ENCODE measurements at regions not wholly inside any gene's neighbourhood (a gene's known extent, or its start where the extent isn't known, plus 50 kb on each side); places are given as distances from the start of the nearest gene placed in this dataset.

DNA sequence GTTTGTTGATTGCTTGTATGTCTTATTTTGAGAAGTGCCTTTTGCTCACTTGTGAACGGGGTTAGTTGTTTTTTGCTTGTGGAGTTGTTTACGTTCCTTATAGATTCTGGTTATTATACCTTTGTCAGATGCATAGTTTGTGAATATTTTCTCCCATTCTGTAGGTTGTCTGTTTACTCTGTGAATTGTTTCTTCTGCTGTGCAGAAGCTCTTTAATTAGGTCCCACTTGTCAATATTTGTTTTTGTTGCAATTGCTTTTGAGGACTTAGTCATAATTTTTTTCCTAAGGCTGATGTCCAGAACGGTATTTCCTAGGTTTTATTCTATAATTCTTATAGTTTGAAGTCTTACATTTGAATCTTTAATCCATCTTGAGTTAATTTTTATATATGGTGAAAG lies 285.3 kb upstream of the GADL1 start:
- H3K14ac ChIP-seq (ENCODE audit: insufficient read depth, low read length) = no peak overlapping the region
- no peaks in the 10 kb centered on the region for H3K23me2 ChIP-seq (ENCODE audit: insufficient read length, low read depth, low read length, poor library complexity, severe bottlenecking)
- no peak overlapping the region for H2BK15ac ChIP-seq (ENCODE audit: low read depth, low read length)
- no peaks in the 10 kb centered on the region for H3K4me1 Mint-ChIP-seq
- H3K4me1 ChIP-seq (ENCODE audit: insufficient read depth, low read length) = no peaks in the 10 kb centered on the region
- no peak overlapping the region for H4K5ac ChIP-seq (ENCODE audit: insufficient read length, low read depth, low read length)
- H3K9ac ChIP-seq (ENCODE audit: extremely low read depth, insufficient read length, low read length) = no peak overlapping the region
- no peak overlapping the region for H2AK5ac ChIP-seq (ENCODE audit: insufficient read length, low read length)
- H3K36me3 Mint-ChIP-seq (ENCODE audit: insufficient read depth in 1 of 3, low read depth in 3 of 3) = no peaks in the 10 kb centered on the region
- DNase-seq = no peak
- H3K56ac ChIP-seq (ENCODE audit: insufficient read length, low read depth, low read length) = no peak overlapping the region
- no peak overlapping the region for H3K4me2 ChIP-seq (ENCODE audit: insufficient read depth, insufficient read length, low read length)
- H4K8ac ChIP-seq (replicated peaks; ENCODE audit: insufficient read length, low read depth, low read length) = no peak overlapping the region
- H3K18ac ChIP-seq (ENCODE audit: insufficient read length, low read depth, low read length) = no peak overlapping the region
- no peaks in the 10 kb centered on the region for H3K9me3 ChIP-seq (ENCODE audit: control insufficient read depth, low read depth, low read length)
- H3K4ac ChIP-seq (ENCODE audit: low read depth, low read length) = no peak overlapping the region
- H3K4me3 Mint-ChIP-seq = no peak overlapping the region
- H3K27ac ChIP-seq (ENCODE audit: insufficient read length, low read depth, low read length) = no peak overlapping the region
- H2BK120ac ChIP-seq (ENCODE audit: low read depth, low read length, poor library complexity, severe bottlenecking) = no peak overlapping the region
- WGBS (ENCODE audit: extremely low coverage, insufficient read length, low lambda C conversion rate) = no CpG with 5 or more reads among the region's 3 CpGs
- no peak overlapping the region for H3K27ac Mint-ChIP-seq
- no peak overlapping the region for H3K23ac ChIP-seq (ENCODE audit: insufficient read length, low read depth, low read length)
- no peaks in the 10 kb centered on the region for H3K79me2 ChIP-seq (ENCODE audit: insufficient read depth, low read length)
- no peak overlapping the region for H2BK5ac ChIP-seq (ENCODE audit: insufficient read length, low read length)
- H3K27me3 Mint-ChIP-seq (ENCODE audit: low read depth) = no peaks in the 10 kb centered on the region
- H2BK12ac ChIP-seq (ENCODE audit: insufficient read length, low read depth, low read length) = no peak overlapping the region
- no peak overlapping the region for H2AFZ ChIP-seq (ENCODE audit: low read length)
- H3K79me1 ChIP-seq (ENCODE audit: insufficient read depth, low read depth, low read length, poor library complexity, severe bottlenecking) = no peaks in the 10 kb centered on the region
- no peaks in the 10 kb centered on the region for H4K20me1 ChIP-seq (ENCODE audit: control insufficient read depth, insufficient read depth, insufficient read length)
- no peak overlapping the region for H3T11ph ChIP-seq (ENCODE audit: low read length)
- TF ChIP-seq, protein P1, sequence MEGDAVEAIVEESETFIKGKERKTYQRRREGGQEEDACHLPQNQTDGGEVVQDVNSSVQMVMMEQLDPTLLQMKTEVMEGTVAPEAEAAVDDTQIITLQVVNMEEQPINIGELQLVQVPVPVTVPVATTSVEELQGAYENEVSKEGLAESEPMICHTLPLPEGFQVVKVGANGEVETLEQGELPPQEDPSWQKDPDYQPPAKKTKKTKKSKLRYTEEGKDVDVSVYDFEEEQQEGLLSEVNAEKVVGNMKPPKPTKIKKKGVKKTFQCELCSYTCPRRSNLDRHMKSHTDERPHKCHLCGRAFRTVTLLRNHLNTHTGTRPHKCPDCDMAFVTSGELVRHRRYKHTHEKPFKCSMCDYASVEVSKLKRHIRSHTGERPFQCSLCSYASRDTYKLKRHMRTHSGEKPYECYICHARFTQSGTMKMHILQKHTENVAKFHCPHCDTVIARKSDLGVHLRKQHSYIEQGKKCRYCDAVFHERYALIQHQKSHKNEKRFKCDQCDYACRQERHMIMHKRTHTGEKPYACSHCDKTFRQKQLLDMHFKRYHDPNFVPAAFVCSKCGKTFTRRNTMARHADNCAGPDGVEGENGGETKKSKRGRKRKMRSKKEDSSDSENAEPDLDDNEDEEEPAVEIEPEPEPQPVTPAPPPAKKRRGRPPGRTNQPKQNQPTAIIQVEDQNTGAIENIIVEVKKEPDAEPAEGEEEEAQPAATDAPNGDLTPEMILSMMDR (conservative IDR thresholded peaks at IDR 0.05) = no peak
- no peaks in the 10 kb centered on the region for H3K9me3 Mint-ChIP-seq
- no peak overlapping the region for H4K91ac ChIP-seq (ENCODE audit: insufficient read length, low read depth, low read length)
- no peak overlapping the region for H2BK20ac ChIP-seq (ENCODE audit: low read depth, low read length, poor library complexity, severe bottlenecking)
- no peaks in the 10 kb centered on the region for H3K27me3 ChIP-seq (ENCODE audit: insufficient read depth, low read length)
